GM18505 (cell line): ENCODE measurements at regions not wholly inside any gene's neighbourhood (a gene's known extent, or its start where the extent isn't known, plus 50 kb on each side); places are given as distances from the start of the nearest gene placed in this dataset.

Experiments used
- ATAC-seq: cut with Tn5 transposase; IDR thresholded peaks from one replicate; pipeline ENCODE4 v1.9.1; 2021; ENCODE audit not compliant: unreplicated experiment
- POLR2A ChIP-seq: IDR thresholded peaks from 4 replicates; pipeline ENCODE4 v1.6.1; 2011; ENCODE audit warnings: borderline replicate concordance; ENCODE audit not compliant: insufficient read depth, insufficient read length; ENCODE audit errors: extremely low read depth

DNA sequence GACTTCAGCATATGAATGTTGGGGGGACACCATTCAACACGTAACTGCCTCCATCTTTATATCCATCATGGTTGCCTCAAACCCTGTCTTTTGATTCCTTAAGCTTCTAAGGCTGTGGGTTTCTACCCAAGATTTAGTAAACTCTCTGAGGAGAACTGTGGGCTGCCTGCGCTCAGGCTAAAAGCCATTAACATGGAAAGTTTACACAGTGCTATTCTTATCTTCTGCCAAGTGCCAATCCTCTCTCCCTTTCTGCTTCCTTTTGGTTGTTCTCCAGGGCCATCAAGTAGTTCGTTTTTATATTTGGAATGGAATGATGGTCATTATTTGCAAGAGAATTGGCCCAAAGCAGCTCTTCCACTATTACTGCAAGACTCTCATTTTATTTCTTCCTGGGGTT is 97.3 kb upstream of the KLF14 start:
- ATAC-seq, result no peak
- no peak for TF ChIP-seq POLR2A

- no peak for ATAC-seq
- TF ChIP-seq POLR2A, result no peak
Measured at GRCh38 chr7:130831817-130832481, 97.9 kb upstream of the KLF14 start.

DNA sequence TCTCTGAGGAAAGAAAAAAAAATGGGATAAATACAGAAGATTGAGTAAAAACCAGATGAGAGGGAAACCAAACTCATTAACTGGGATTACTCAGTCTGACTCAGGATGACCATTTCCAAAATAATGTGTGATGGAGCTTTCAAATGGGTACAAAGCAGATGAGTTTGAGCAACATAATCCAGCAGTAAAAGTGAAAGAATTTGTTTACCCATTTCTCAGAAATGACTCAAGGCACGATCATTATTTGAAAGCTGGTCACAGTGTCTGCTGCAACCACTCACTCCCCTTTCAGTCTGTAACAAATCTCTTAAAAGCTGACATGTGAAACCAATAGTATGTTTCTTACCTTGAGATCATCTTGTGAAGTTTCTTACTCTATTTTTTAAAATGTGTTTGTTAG is 104.7 kb upstream of the KLF14 start:
- TF ChIP-seq POLR2A, result no peak
- ATAC-seq, result no peak

DNA sequence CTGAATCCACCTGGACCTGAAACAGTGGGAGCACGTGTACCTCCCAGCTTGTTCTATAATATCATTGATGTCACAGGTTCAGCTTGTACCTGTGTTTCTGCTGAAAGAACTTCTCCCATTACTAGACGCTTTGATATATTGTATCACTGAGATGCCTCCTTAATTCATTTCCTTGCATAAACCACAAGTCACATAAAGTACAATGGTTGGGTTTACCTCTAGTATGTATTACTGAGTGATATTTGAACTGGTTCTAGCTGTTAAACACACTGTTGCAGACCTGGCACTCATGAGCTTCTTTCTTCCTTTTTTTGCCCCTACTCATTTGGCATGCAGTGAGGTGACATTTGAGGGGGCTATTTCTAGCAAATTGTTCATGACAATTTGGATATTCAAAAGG is 106.6 kb upstream of the KLF14 start:
- ATAC-seq, result no peak
- no peak for TF ChIP-seq POLR2A

DNA sequence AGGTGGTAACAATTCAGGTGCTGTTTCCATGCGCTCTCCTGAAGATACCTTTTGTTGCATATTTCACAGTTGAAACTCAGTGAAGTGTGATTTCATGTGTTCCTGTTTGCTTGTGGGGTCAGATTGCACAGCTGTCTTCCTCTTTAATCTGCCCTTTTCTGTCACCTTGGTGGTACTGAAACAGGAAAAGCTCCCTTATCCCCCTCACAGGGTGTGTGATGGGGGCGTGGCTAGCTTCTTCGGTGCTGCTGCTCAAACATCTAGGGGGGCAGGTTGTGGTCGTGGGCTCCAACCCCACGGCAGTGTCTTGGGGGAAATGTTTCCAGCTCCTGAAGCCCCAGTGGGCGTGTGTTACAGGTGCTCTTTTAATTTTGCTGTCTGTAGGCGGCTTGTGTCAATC is 107.4 kb upstream of the KLF14 start:
- no peak for TF ChIP-seq POLR2A
- no peak for ATAC-seq

- no peak for ATAC-seq
- TF ChIP-seq POLR2A, result no peak
Measured at GRCh38 chr7:130843703-130844102, 109.7 kb upstream of the KLF14 start.

- no peak for TF ChIP-seq POLR2A
- ATAC-seq, result no peak
Measured at GRCh38 chr7:130844811-130845580, 111.0 kb upstream of the KLF14 start.

DNA sequence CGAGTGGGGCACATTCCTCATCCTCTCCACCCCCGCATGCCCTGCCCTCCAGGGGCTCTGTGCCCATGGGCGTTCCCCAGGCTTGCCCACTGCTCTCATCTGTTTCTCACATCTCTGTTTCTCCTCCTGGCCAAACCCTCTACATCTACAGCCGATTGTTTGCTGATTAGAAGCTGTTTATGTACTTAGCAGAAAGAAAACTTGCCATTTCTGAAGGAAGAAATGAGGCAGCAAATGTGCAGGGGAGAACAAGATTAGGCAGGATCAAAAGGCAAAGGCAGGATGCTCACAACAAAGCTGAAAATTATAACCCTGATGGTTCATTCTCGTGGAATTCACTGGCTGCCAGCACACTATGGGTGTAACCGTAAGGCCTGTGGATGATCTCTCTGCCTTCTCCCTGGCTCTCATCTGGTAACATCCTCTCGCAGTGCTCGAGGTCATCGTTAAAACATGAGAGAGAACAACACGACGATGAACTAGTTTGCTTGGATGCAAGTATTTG is 111.6 kb upstream of the KLF14 start:
- no peak for ATAC-seq

DNA sequence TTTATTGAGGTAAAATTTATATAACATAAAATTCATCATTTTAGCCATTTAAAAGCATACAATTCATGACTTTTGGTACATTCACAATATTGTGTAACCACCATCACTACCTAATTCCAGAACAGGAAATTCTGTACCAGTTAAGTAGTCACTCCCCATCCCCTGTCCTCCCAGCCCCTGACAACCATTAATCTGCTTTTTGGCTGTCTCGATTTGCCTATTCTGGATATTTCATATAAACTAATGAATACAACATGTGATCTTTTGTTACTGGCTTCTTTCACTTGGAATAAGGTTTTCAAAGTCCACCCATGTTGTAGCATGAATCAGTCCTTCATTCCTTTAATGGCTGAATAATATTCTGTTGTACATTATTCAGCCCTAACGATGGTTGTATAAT is 115.6 kb upstream of the KLF14 start:
- TF ChIP-seq POLR2A, result no peak
- no peak for ATAC-seq

More for the DNA sequence above, 111.6 kb upstream of the KLF14 start:
- TF ChIP-seq POLR2A, result no peak

- no peak for ATAC-seq
- no peak for TF ChIP-seq POLR2A
Measured at GRCh38 chr7:130850956-130851355, 116.9 kb upstream of the KLF14 start.

GRCh38 chr7:130852867-130853266 is 118.9 kb upstream of the KLF14 start:
- no peak for TF ChIP-seq POLR2A
- ATAC-seq, result no peak

DNA sequence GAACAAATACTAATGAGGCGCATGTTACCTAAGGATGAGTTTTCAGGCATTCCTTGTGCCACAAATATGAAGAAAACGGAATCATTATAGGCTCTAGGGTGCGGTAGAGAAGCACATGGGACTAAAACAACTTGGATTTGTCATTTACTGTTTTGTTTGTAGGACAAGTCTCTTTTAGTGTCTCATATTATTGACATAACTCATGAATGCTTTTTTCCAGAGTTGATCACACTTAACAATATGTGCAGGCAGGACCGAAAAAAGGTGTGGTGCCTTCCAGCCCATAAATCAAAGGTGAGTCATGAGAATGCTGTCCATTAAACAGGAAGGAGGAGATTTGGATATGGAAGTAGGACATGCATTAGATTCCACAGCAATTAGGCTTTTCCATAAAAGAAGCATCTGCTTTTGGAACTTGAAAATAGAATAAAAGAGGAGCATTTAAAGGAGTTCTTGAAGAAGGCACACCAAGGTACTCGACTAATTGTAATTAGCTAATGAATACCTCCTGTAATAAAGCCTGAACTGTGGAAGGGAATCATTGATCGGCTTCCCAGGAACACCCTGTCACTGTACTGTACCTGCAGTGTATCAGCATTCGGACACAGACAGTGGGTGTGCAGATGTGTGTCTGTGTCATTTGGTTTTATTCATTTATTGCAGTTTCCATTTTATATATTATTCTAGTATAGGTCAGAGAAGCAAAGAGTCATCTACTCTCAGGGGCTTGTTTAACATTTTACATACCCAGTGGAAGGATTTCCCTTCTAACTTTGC is 119.7 kb upstream of the KLF14 start:
- no peak for TF ChIP-seq POLR2A
- ATAC-seq, result no peak

GRCh38 chr7:130854481-130854880 is 120.5 kb upstream of the KLF14 start:
- TF ChIP-seq POLR2A, result no peak
- ATAC-seq, result no peak
